Keratinocyte (primary cell): ENCODE measurements at regions not wholly inside any gene's neighbourhood (a gene's known extent, or its start where the extent isn't known, plus 50 kb on each side); places are given as distances from the start of the nearest gene placed in this dataset.

Experiments used
- DNase-seq: peaks from one replicate; pipeline ENCODE4 v3.0.0-alpha.2; 2011; ENCODE audit warnings: low read depth, missing footprints, low spot score
- FAIRE-seq: peaks from 2 replicates; lab custom pipeline; 2011; peaks lifted over from hg19 to GRCh38; lab: Jason Lieb, UNC
- H2AFZ ChIP-seq: 2 replicates; pipeline ENCODE4 v1.6.0; 2012; ENCODE audit warnings: low read length, control low read depth, inconsistent platforms; ENCODE audit not compliant: control insufficient read depth
- H3K27ac ChIP-seq: 2 replicates; pipeline ENCODE4 v1.5.1; 2011; ENCODE audit warnings: low read length; ENCODE audit not compliant: control insufficient read depth, insufficient read depth
- H3K27me3 ChIP-seq: 3 replicates; pipeline ENCODE4 v1.6.0; 2011; ENCODE audit warnings: low read length; ENCODE audit not compliant: control insufficient read depth, insufficient read depth; ENCODE audit errors: extremely low read depth
- H3K36me3 ChIP-seq, 2 experiments: 2 replicates in 1 of 2; 3 replicates in 1 of 2; pipeline ENCODE4 v1.5.1; 2011; ENCODE audit warnings: low read length in 2 of 2, mild to moderate bottlenecking in 1 of 2; ENCODE audit not compliant: control insufficient read depth in 2 of 2, insufficient read depth in 2 of 2; ENCODE audit errors: extremely low read depth in 1 of 2
- H3K4me1 ChIP-seq: 3 replicates; pipeline ENCODE4 v1.5.1; 2011; ENCODE audit warnings: low read length; ENCODE audit not compliant: control insufficient read depth, insufficient read depth; ENCODE audit errors: extremely low read depth
- H3K4me2 ChIP-seq: 3 replicates; pipeline ENCODE4 v1.6.0; 2011; ENCODE audit warnings: low read depth, low read length; ENCODE audit not compliant: control insufficient read depth, insufficient read depth; ENCODE audit errors: extremely low read depth
- H3K4me3 ChIP-seq, 3 experiments: fragments of 200-600 bp in 1 of 3; sonication (generic) in 1 of 3; 2 replicates in 2 of 3; 3 replicates in 1 of 3; pipeline ENCODE4 v1.5.1; 2011 to 2016; ENCODE audit warnings: low read length in 3 of 3, mild to moderate bottlenecking in 3 of 3, control low read depth in 2 of 3, inconsistent platforms in 1 of 3, low read depth in 1 of 3, mixed read lengths in 1 of 3, mixed run types in 1 of 3, moderate library complexity in 1 of 3; ENCODE audit not compliant: control insufficient read depth in 2 of 3, insufficient read depth in 2 of 3; ENCODE audit errors: extremely low read depth in 1 of 3
- H3K79me2 ChIP-seq: 2 replicates; pipeline ENCODE4 v1.6.0; 2012; ENCODE audit warnings: low read length; ENCODE audit not compliant: control insufficient read depth, insufficient read depth
- H3K9ac ChIP-seq: 3 replicates; pipeline ENCODE4 v1.6.0; 2011; ENCODE audit warnings: low read length; ENCODE audit not compliant: control insufficient read depth, insufficient read depth; ENCODE audit errors: extremely low read depth
- H3K9me1 ChIP-seq: 3 replicates; pipeline ENCODE4 v1.6.0; 2011; ENCODE audit warnings: low read length; ENCODE audit not compliant: control insufficient read depth, insufficient read depth; ENCODE audit errors: extremely low read depth
- H3K9me3 ChIP-seq: 2 replicates; pipeline ENCODE4 v1.5.1; 2012; ENCODE audit warnings: low read depth, low read length; ENCODE audit not compliant: control insufficient read depth
- H4K20me1 ChIP-seq: 3 replicates; pipeline ENCODE4 v1.6.0; 2011; ENCODE audit warnings: low read length; ENCODE audit not compliant: control insufficient read depth, insufficient read depth; ENCODE audit errors: extremely low read depth
- CTCF ChIP-seq, 3 experiments: IDR thresholded peaks in 1 of 3; conservative IDR thresholded peaks in 1 of 3; optimal IDR thresholded peaks in 1 of 3; 2 replicates in 2 of 3; 3 replicates in 1 of 3; pipeline versions ENCODE3 to v1.5.1; 2011; ENCODE audit warnings: low read length in 3 of 3, mild to moderate bottlenecking in 3 of 3, moderate library complexity in 2 of 3, control low read depth in 1 of 3, inconsistent platforms in 1 of 3; ENCODE audit not compliant: insufficient read depth in 2 of 3; ENCODE audit errors: extremely low read depth in 1 of 3
- EZH2 ChIP-seq: IDR thresholded peaks from one replicate; pipeline ENCODE4 v1.6.1; 2012; ENCODE audit warnings: inconsistent platforms, mild to moderate bottlenecking, low read length, moderate library complexity
- dilution Hi-C: fragments of 300-500 bp; cut with MboI; formaldehyde crosslinking; loops from one replicate; pipeline ENCODE4 v1.7.0; 2020; ENCODE audit warnings: low sequenced_read_pairs; ENCODE audit not compliant: extremely low pct_ligation_motif_present

- no peaks in the 10 kb centered on the region for H3K9me3 ChIP-seq
- TF ChIP-seq EZH2 (no peak), CTCF (optimal IDR thresholded peaks at IDR 0.05 in 1 of 3, IDR thresholded peaks at IDR 0.05 in 1 of 3, conservative IDR thresholded peaks at IDR 0.05 in 1 of 3; ENCODE audit: extremely low read depth in 1 of 3, insufficient read depth in 2 of 3, low read length in 3 of 3) (no peak)
- DNase-seq, result no peak
- no peaks in the 10 kb centered on the region for H3K9me1 ChIP-seq
- dilution Hi-C loops, result no loop called here
- H3K4me1 ChIP-seq, result no peaks in the 10 kb centered on the region
- H3K9ac ChIP-seq, result no peak overlapping the region
- no peaks in the 10 kb centered on the region for H3K79me2 ChIP-seq
- no peaks in the 10 kb centered on the region for H3K36me3 ChIP-seq
- H2AFZ ChIP-seq, result no peak overlapping the region
- H3K4me2 ChIP-seq, result no peak overlapping the region
- H4K20me1 ChIP-seq, result no peaks in the 10 kb centered on the region
- no peaks in the 10 kb centered on the region for H3K27me3 ChIP-seq
- no peak overlapping the region for H3K4me3 ChIP-seq
- H3K27ac ChIP-seq, result no peak overlapping the region
- no peak for FAIRE-seq
These were observed 580.0 kb upstream of the INTU start for GRCh38 chr4:127052742-127053141.

DNA sequence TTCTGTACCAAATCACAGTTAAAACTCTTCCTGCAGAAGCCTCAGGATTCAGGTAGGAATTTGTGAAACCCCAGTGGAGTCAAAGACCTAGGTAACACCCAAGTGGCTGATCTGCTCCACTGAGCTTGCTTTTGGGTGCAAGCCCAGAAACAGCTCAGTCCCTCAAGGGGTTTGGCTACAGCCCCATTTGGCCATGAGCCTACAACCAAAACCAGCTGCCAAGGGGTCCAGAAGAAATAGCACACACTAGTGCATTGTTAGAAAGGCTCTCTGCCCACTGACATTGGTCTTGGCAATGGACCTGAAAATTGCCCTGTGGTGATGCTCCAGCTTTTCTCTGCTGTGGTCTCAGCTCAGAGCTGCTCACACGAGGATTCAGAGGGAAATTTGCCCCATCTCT lies 577.4 kb upstream of the INTU start:
- no peaks in the 10 kb centered on the region for H3K9me3 ChIP-seq
- no peak overlapping the region for H3K9ac ChIP-seq
- H3K27me3 ChIP-seq, result no peaks in the 10 kb centered on the region
- no peaks in the 10 kb centered on the region for H3K9me1 ChIP-seq
- FAIRE-seq (no peak), DNase-seq (no peak)
- no peaks in the 10 kb centered on the region for H3K4me1 ChIP-seq
- no peaks in the 10 kb centered on the region for H3K79me2 ChIP-seq
- no peaks in the 10 kb centered on the region for H4K20me1 ChIP-seq
- H3K27ac ChIP-seq, result no peak overlapping the region
- H3K4me3 ChIP-seq, result no peak overlapping the region
- no peak overlapping the region for H3K4me2 ChIP-seq
- H3K36me3 ChIP-seq, result no peaks in the 10 kb centered on the region
- TF ChIP-seq CTCF (optimal IDR thresholded peaks at IDR 0.05 in 1 of 3, IDR thresholded peaks at IDR 0.05 in 1 of 3, conservative IDR thresholded peaks at IDR 0.05 in 1 of 3; ENCODE audit: extremely low read depth in 1 of 3, insufficient read depth in 2 of 3, low read length in 3 of 3) (no peak), EZH2 (no peak)
- H2AFZ ChIP-seq, result no peak overlapping the region
- dilution Hi-C loops, result no loop called here
